Posterior vena cava (tissue), 2 donors: ENCODE measurements at regions not wholly inside any gene's neighbourhood (a gene's known extent, or its start where the extent isn't known, plus 50 kb on each side); places are given as distances from the start of the nearest gene placed in this dataset.

Source experiments
- DNase-seq: peaks from one replicate; pipeline ENCODE4 v3.0.0-alpha.2; 2020; ENCODE audit warnings: low spot score
- intact Hi-C, 2 donors: fragments of 100-400 bp; cut with DNase I; formaldehyde crosslinking; loops; one replicate each; pipeline versions ENCODE4 v1.14.1 to v1.14.2; 2022 to 2023
- donor health status: DM: yes; HTN: yes; CAD: no.
- donor health status: DM: yes; HTN: yes; CAD: no.

DNA sequence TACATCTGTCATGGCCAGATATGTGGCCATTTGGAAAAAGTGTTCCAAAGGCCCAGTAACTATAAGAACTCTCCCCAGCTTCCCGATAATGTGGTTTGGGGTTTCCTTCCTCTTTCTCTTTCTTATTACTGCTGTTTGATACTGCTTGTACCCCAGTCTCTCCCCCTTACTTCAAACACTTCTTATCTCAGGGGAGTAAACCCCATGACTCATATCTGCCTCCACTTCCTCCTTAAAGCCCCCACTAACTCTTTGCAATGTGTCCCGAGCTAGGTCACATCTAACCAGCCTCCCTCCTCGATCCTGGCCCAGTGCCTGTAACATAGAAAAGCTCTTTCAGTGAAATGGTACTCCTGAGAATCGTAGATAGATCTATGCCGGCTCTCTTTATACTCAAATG lies 82.4 kb upstream of the STARD13 start:
- intact Hi-C loops = no loop called here
- no peak for DNase-seq

- no peak for DNase-seq
- intact Hi-C loops = no loop called here
Observed at GRCh38 chr13:33369073-33369472, 83.5 kb upstream of the STARD13 start.

- intact Hi-C loops = loop anchor here in 1 of 2 donors (5.0 kb wide), 1 partner anchor 505 kb away; no protein-coding TSS in a partner anchor
Observed at GRCh38 chr13:33372251-33372919, 86.8 kb upstream of the STARD13 start.

DNA sequence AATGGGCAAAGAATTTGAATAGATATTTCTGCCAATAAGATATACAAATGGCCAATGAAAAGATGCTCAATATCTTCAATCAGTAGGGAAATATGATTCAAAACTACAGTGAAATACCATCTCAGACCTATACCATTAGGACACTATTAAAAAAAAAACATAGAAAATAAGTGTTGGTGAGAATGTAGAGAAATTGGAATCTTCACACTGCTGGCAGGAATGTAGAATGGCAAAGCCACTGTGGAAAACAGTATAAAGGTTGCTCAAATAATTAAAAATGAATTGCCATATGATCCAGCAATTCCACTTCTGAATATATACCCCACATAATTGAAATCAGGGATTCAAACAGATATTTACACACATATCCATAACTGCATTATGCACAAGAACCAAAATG lies 88.1 kb upstream of the STARD13 start:
- DNase-seq = no peak
- intact Hi-C loops = loop anchor here in 1 of 2 donors (5.0 kb wide), 1 partner anchor 506 kb away; no protein-coding TSS in a partner anchor

More at GRCh38 chr13:33372251-33372919, 86.8 kb upstream of the STARD13 start:
- DNase-seq = no peak

- intact Hi-C loops = no loop called here
- DNase-seq = no peak
Observed at GRCh38 chr13:33375421-33375820, 89.9 kb upstream of the STARD13 start.

DNA sequence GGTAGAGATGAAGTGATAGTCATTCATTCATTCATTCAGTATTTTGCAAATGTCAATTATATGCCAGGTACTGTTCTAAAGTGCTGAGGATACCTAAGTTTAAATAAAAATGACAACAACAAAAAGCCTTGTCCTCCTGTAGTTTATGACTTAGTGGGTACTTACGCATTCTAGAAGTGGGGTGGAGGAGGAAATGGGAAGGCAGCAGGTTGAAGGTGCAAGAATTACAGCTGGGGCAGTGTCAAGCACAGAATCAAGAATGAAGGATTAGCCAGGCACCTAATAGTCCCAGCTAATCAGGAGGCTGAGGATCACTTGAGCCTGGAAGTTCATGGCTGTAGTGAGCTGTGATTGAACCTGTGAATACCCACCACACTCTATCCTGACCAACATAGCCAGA lies 90.7 kb upstream of the STARD13 start:
- intact Hi-C loops = no loop called here
- no peak for DNase-seq

DNA sequence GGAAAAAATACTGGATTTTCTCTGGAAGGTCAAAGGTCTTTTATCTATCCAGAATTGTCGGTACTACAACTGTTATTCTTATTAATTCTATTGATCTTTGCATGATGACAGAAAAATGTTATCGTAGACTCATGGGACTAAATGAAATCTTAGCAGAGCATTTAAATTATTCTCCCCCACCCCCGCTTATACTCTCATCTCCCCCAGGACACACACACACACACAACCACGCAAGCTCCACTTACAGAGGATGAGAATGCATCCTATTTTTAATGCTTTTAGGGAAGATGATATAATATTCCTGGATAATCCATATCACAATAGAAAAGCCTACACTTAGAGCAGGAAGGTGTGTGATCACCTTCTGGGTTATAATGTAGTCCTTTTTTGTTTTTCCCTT lies 91.9 kb upstream of the STARD13 start:
- intact Hi-C loops = no loop called here
- no peak for DNase-seq

DNA sequence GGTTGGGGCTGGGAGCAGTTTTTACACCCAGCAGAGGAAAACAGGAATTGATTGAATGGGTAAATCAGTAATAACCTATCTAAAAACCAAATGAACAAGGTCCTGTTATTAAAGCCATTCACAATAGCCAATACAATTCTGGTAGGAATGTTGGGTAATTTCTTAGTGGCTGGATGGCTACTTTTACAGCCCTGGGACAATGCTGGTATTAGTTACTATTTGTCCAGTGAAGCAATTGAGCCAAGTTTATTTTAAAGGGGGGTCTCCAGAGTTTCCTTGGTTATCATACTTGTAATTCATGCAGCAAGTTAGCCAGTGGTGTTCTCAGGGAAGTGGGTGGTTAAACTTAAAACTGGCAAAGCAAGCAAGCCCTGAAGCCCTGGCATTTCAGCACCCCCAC lies 92.3 kb upstream of the STARD13 start:
- intact Hi-C loops = no loop called here
- no peak for DNase-seq

DNA sequence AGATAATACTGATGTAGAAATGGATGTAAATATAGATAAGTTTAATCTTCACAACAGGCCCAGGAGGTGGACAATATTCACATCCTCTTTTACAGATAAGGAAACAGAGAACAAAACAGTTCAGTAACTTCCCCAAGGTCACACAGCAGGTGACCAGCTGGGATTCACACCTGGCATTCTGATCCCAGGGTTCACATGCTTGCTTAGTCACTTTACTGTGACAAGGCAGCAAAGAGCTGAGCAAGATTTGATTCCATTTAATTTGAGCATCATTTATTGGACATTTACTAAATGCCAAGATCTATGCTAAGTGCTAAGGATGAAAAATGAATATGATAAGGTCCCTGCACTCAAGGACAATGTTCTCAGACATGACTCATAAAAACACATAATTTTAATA lies 94.1 kb upstream of the STARD13 start:
- intact Hi-C loops = no loop called here

GRCh38 chr13:33380487-33381079 lies 95.0 kb upstream of the STARD13 start:
- intact Hi-C loops = no loop called here
- DNase-seq = no peak

More for the DNA sequence above, 94.1 kb upstream of the STARD13 start:
- no peak for DNase-seq

DNA sequence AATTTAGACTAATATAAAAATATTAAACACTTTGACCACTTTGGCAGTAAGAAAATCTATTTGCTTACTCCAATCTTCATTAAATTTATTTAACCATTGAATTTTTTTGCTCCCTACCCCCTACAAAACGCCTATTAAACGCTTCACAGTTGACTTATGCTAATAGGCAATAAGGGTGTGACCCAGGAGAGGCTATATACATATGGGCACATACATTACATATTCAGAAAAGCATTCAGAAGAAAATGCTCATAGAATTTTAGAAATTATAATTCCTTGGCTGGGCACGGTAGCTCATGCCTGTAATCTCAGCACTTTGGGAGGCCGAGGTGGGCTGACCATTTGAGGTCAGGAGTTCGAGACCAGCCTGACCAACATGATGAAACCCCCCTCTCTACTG lies 95.6 kb upstream of the STARD13 start:
- intact Hi-C loops = no loop called here
- no peak for DNase-seq

GRCh38 chr13:33381906-33382305 lies 96.4 kb upstream of the STARD13 start:
- intact Hi-C loops = no loop called here
- DNase-seq = no peak

DNA sequence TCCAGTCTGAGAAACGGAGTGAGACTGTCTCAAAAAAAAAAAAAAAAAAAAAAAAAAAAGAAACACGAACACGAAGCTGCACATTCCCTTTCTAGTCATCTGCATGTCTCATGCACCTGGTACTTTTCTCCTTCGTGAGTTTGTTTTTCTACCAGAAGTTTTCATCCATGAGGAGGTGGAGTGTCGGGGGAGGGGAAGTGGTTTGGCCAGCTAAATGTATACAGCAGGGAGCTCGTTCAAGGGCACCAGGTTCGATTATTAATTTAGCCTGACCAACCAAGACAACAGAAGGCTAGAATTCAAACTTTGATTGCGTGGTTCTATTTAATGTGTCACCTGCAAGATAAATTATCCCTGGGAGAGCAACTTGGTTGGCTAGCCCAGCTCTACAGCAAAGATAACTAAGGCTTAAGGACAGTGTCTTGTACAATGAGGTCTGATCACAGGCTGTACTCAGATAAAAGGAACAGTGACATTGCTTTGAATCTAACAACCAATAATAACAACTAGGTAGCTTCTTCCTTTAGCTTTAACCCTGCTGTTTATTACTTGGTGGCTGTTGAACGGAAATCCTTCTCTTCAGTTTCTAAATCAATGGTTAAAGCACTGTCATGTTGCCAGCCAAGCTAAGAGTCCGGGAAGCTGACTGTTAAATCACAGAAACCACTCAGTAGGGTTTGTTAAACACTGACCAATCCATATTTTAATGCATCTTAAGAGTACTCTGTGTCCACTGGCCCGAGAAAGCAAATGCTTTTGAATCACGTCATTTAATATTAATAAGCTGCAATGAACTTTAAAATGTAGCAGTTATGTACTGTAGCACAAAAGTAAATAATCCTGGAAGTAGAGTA lies 98.4 kb upstream of the STARD13 start:
- intact Hi-C loops = no loop called here

GRCh38 chr13:33388286-33388998 lies 102.9 kb upstream of the STARD13 start:
- intact Hi-C loops = no loop called here

More for the DNA sequence above, 98.4 kb upstream of the STARD13 start:
- DNase-seq = no peak

DNA sequence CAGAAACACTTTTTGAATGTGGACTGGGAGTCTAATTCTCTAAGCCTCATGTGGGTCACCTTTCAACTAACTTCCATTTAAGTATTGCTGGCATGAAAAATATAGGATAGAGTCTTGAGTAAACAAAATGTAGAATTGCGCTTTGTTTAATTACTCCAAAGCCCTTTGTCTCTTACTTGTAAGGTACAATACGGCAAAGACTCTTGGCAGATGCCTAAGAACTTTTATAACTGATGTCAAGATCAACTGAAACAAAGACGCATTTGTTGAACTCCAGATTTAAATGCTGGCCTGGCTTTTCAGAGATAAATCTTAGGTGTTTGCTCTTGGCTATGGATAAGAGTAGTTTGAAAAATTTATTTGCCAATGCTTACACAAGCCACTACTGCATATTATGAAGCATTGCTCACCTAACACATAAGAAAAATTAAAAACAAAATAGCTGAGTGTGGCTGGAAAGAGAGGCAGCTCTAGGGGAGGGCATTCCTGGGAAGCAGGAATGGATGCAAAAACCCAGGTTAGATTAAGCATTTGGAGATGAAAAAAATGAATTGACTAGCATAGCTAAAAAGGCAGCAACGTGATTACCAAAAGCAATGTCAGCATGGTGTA lies 107.3 kb upstream of the STARD13 start:
- DNase-seq = no peak
- intact Hi-C loops = no loop called here

More at GRCh38 chr13:33388286-33388998, 102.9 kb upstream of the STARD13 start:
- DNase-seq = no peak

- intact Hi-C loops = no loop called here
- no peak for DNase-seq
Observed at GRCh38 chr13:33394294-33394932, 108.9 kb upstream of the STARD13 start.

DNA sequence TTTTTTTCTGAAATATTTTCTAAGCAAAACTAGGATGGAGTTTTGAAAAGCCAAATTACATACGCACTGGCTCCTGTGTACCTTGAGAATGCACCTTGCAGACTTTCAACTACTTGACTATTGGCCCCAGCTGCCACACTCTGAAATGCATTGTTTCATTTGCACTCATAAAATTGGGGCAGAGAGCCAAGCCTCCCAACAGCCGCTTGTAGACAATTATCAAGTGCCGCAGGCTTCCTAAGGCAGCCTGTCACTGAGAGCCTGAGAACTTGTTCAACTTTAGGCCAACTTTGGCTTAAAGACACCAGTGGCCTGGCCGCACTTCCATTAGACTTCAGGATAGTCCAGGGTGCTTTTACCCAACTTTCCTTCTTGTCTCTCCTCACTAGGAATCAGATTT lies 115.7 kb upstream of the STARD13 start:
- intact Hi-C loops = no loop called here

DNA sequence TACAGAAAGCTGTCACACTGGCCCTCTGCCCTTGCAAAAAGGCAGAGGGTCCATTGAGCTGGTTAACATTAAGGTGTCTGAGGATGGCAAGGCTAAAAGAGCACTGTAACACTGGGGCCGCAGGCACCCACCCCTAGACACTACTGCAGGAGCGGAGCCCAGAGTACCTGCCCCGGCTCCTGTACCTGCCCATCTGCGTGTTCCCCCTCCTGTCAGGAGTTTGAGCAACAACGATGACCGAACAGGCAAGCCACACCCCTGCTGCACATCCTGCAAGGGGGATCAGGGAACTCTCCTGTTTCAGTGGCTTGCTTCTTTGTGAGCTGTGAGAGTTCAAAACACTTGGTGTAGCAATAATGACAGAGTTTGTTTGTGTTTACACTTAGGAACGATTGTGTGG lies 117.4 kb upstream of the STARD13 start:
- intact Hi-C loops = no loop called here

More for the DNA sequence above, 115.7 kb upstream of the STARD13 start:
- no peak for DNase-seq

More for the DNA sequence above, 117.4 kb upstream of the STARD13 start:
- DNase-seq = no peak
